ENCODE measurements at regions not wholly inside any gene's neighbourhood (a gene's known extent, or its start where the extent isn't known, plus 50 kb on each side); places are given as distances from the start of the nearest gene placed in this dataset.

DNA sequence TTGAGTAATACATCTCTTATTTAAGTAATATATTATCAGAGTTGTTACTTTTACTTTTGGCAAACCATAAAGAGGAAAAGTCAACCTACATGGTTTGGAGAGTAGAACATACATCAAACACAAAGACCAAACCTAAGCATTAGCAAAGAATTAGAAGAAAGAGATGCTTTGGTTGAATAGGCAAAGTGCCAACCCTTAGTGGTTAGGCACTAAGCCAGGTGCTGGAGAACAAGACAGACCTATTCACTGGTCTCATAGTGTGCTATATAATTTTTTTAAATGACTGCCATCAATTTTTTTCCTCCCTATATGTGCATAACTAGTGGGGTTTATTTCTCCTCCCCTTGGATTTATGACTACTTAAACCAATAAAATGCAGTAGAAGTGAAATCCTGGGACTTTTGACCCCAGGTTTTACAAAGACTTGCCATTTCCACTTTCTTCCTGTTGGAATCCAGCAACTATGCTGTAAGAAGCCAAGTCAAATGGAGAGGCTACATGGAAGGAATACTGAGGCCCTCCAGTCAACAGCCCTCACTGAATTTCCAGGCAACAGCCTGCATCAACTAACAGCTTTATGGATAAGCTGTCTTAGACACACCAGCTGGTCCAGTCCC lies 69.8 kb upstream of the HAO2 start:
- Histone ChIP-seq H3K9me3 (ENCODE audit: control insufficient read depth, insufficient read depth, low read length) (no peaks in the 10 kb centered on the region), H3K27ac (ENCODE audit: low read depth, low read length) (no peak overlapping the region), H3K27me3 (ENCODE audit: control insufficient read depth, insufficient read depth, low read length) (peaks cover 8% of the 10 kb centered on the region), H3K4me3 (ENCODE audit: low read depth, low read length) (no peak overlapping the region)
- no peak for DNase-seq (ENCODE audit: low read depth, low spot score)
- ChIA-PET CTCF (interaction anchor here (3.1 kb wide), 1 partner anchor 23 kb away, joined by 13 read pairs; no protein-coding TSS in a partner anchor), POLR2A (no interaction called here)
- TF ChIP-seq, protein P1, sequence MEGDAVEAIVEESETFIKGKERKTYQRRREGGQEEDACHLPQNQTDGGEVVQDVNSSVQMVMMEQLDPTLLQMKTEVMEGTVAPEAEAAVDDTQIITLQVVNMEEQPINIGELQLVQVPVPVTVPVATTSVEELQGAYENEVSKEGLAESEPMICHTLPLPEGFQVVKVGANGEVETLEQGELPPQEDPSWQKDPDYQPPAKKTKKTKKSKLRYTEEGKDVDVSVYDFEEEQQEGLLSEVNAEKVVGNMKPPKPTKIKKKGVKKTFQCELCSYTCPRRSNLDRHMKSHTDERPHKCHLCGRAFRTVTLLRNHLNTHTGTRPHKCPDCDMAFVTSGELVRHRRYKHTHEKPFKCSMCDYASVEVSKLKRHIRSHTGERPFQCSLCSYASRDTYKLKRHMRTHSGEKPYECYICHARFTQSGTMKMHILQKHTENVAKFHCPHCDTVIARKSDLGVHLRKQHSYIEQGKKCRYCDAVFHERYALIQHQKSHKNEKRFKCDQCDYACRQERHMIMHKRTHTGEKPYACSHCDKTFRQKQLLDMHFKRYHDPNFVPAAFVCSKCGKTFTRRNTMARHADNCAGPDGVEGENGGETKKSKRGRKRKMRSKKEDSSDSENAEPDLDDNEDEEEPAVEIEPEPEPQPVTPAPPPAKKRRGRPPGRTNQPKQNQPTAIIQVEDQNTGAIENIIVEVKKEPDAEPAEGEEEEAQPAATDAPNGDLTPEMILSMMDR (IDR thresholded peaks at IDR 0.05; ENCODE audit: low read depth, low read length), result no peak

DNA sequence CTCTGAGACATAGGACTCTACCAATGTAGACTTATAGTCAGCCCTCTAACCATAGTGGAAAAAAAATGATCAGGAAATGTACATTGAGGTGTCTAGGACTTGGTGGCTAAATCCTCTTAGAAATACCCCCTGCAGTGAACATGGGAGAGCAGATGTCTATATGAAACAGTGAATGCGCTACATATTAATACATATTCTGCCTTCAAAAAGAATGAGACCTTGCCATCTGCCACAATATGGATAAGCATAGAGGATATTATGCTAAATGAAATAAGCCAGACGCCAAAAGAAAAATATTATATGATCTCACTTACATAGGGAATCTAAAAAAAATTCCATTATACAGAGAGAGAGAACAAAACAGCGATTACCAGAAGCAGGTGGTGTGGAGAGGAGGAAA lies 66.6 kb upstream of the HAO2 start:
- no peak overlapping the region for H3K4me3 ChIP-seq (ENCODE audit: low read depth, low read length)
- H3K27ac ChIP-seq (ENCODE audit: low read depth, low read length), result no peak overlapping the region
- POLR2A ChIA-PET, result no interaction called here
- no peak for DNase-seq (ENCODE audit: low read depth, low spot score)
- TF ChIP-seq, protein P1 (IDR thresholded peaks at IDR 0.05; ENCODE audit: low read depth, low read length), result no peak
- peaks cover 4% of the 10 kb centered on the region for H3K27me3 ChIP-seq (ENCODE audit: control insufficient read depth, insufficient read depth, low read length)
- H3K9me3 ChIP-seq (ENCODE audit: control insufficient read depth, insufficient read depth, low read length), result no peaks in the 10 kb centered on the region
- CTCF ChIA-PET, result interaction anchor here (1.2 to 1.4 kb wide), 2 partner anchors 27 kb away, joined by 5 read pairs; no protein-coding TSS in a partner anchor

GRCh38 chr1:119308130-119308700 lies 60.4 kb upstream of the HAO2 start:
- no peak overlapping the region for H3K27ac ChIP-seq (ENCODE audit: low read depth, low read length)
- no peak for DNase-seq (ENCODE audit: low read depth, low spot score)
- H3K4me3 ChIP-seq (ENCODE audit: low read depth, low read length), result no peak overlapping the region
- H3K9me3 ChIP-seq (ENCODE audit: control insufficient read depth, insufficient read depth, low read length), result no peaks in the 10 kb centered on the region
- no peaks in the 10 kb centered on the region for H3K27me3 ChIP-seq (ENCODE audit: control insufficient read depth, insufficient read depth, low read length)
- TF ChIP-seq, protein P1 (IDR thresholded peaks at IDR 0.05; ENCODE audit: low read depth, low read length), result no peak
- CTCF ChIA-PET, result no interaction called here
- POLR2A ChIA-PET, result no interaction called here

- DNase-seq (ENCODE audit: low read depth, low spot score), result no peak
- no peak overlapping the region for H3K27ac ChIP-seq (ENCODE audit: low read depth, low read length)
- ChIA-PET CTCF (no interaction called here), POLR2A (no interaction called here)
- no peaks in the 10 kb centered on the region for H3K9me3 ChIP-seq (ENCODE audit: control insufficient read depth, insufficient read depth, low read length)
- no peaks in the 10 kb centered on the region for H3K27me3 ChIP-seq (ENCODE audit: control insufficient read depth, insufficient read depth, low read length)
- no peak overlapping the region for H3K4me3 ChIP-seq (ENCODE audit: low read depth, low read length)
- TF ChIP-seq, protein P1 (IDR thresholded peaks at IDR 0.05; ENCODE audit: low read depth, low read length), result no peak
Measured at GRCh38 chr1:119308806-119309205, 59.8 kb upstream of the HAO2 start.

GRCh38 chr1:119310301-119310700 lies 58.3 kb upstream of the HAO2 start:
- CTCF ChIA-PET, result no interaction called here
- Histone ChIP-seq H3K9me3 (ENCODE audit: control insufficient read depth, insufficient read depth, low read length) (no peaks in the 10 kb centered on the region), H3K27ac (ENCODE audit: low read depth, low read length) (no peak overlapping the region), H3K4me3 (ENCODE audit: low read depth, low read length) (no peak overlapping the region), H3K27me3 (ENCODE audit: control insufficient read depth, insufficient read depth, low read length) (no peaks in the 10 kb centered on the region)
- POLR2A ChIA-PET, result no interaction called here
- TF ChIP-seq, protein P1 (IDR thresholded peaks at IDR 0.05; ENCODE audit: low read depth, low read length), result no peak
- no peak for DNase-seq (ENCODE audit: low read depth, low spot score)
